ENCODE measurements at regions not wholly inside any gene's neighbourhood (a gene's known extent, or its start where the extent isn't known, plus 50 kb on each side); places are given as distances from the start of the nearest gene placed in this dataset.

- FAIRE-seq (no peak), DNase-seq (ENCODE audit: insufficient read length, low spot score) (no peak)
- no peak for TF ChIP-seq POLR2A (IDR thresholded peaks at IDR 0.05; ENCODE audit: low read depth, low read length)
These were observed 68.2 kb downstream of the ARHGAP35 start for GRCh38 chr19:46928951-46929350.

- no peak for DNase-seq (ENCODE audit: insufficient read length, low spot score)
- no peak for FAIRE-seq
- TF ChIP-seq POLR2A (IDR thresholded peaks at IDR 0.05; ENCODE audit: low read depth, low read length) = no peak
These were observed 70.4 kb downstream of the ARHGAP35 start for GRCh38 chr19:46931202-46931601.

GRCh38 chr19:46932346-46932745, 71.5 kb downstream of the ARHGAP35 start:
- FAIRE-seq (no peak), DNase-seq (ENCODE audit: insufficient read length, low spot score) (no peak)
- no peak for TF ChIP-seq POLR2A (IDR thresholded peaks at IDR 0.05; ENCODE audit: low read depth, low read length)

GRCh38 chr19:46935066-46935663, 74.4 kb downstream of the ARHGAP35 start:
- TF ChIP-seq POLR2A (IDR thresholded peaks at IDR 0.05; ENCODE audit: low read depth, low read length) = no peak
- DNase-seq (ENCODE audit: insufficient read length, low spot score) = no peak
- FAIRE-seq = no peak

- TF ChIP-seq POLR2A (IDR thresholded peaks at IDR 0.05; ENCODE audit: low read depth, low read length) = no peak
- FAIRE-seq (no peak), DNase-seq (ENCODE audit: insufficient read length, low spot score) (no peak)
These were observed 76.3 kb upstream of the NPAS1 start for GRCh38 chr19:46943150-46943946.

- no peak for TF ChIP-seq POLR2A (IDR thresholded peaks at IDR 0.05; ENCODE audit: low read depth, low read length)
- FAIRE-seq (no peak), DNase-seq (ENCODE audit: insufficient read length, low spot score) (no peak)
These were observed 75.4 kb upstream of the NPAS1 start for GRCh38 chr19:46944123-46944748.

- no peak for TF ChIP-seq POLR2A (IDR thresholded peaks at IDR 0.05; ENCODE audit: low read depth, low read length)
- DNase-seq (ENCODE audit: insufficient read length, low spot score) = no peak
- FAIRE-seq = no peak
These were observed 74.6 kb upstream of the NPAS1 start for GRCh38 chr19:46944918-46945628.

GRCh38 chr19:46945694-46946489, 73.7 kb upstream of the NPAS1 start:
- TF ChIP-seq POLR2A (IDR thresholded peaks at IDR 0.05; ENCODE audit: low read depth, low read length) = no peak
- DNase-seq (ENCODE audit: insufficient read length, low spot score) = no peak
- no peak for FAIRE-seq

GRCh38 chr19:46946611-46947238, 72.9 kb upstream of the NPAS1 start:
- no peak for DNase-seq (ENCODE audit: insufficient read length, low spot score)
- no peak for TF ChIP-seq POLR2A (IDR thresholded peaks at IDR 0.05; ENCODE audit: low read depth, low read length)
- no peak for FAIRE-seq

GRCh38 chr19:46947866-46948265, 71.8 kb upstream of the NPAS1 start:
- TF ChIP-seq POLR2A (IDR thresholded peaks at IDR 0.05; ENCODE audit: low read depth, low read length) = no peak
- DNase-seq (ENCODE audit: insufficient read length, low spot score) (no peak), FAIRE-seq (no peak)

GRCh38 chr19:46950526-46951170, 69.0 kb upstream of the NPAS1 start:
- no peak for DNase-seq (ENCODE audit: insufficient read length, low spot score)
- FAIRE-seq = no peak
- TF ChIP-seq POLR2A (IDR thresholded peaks at IDR 0.05; ENCODE audit: low read depth, low read length) = no peak

GRCh38 chr19:46951171-46951986, 68.3 kb upstream of the NPAS1 start:
- DNase-seq (ENCODE audit: insufficient read length, low spot score) (peak; percentile 16), FAIRE-seq (peak; percentile 68)
- no peak for TF ChIP-seq POLR2A (IDR thresholded peaks at IDR 0.05; ENCODE audit: low read depth, low read length)

All from H54 (cell line).